PC-9 (cell line): ENCODE measurements at regions not wholly inside any gene's neighbourhood (a gene's known extent, or its start where the extent isn't known, plus 50 kb on each side); places are given as distances from the start of the nearest gene placed in this dataset.

Experiments used
- CTCF ChIP-seq: fragments of 200-600 bp; sonication (generic); conservative IDR thresholded peaks from 2 replicates; pipeline ENCODE4 v1.6.1; 2017; ENCODE audit warnings: mixed run types, antibody characterized with exemption, mild to moderate bottlenecking, moderate library complexity
- EZH2 ChIP-seq: fragments of 200-600 bp; sonication (generic); IDR thresholded peaks from 2 replicates; pipeline ENCODE4 v1.8.0; 2017; ENCODE audit warnings: antibody characterized with exemption, low read depth

GRCh38 chr11:122279194-122279593 lies 163.2 kb upstream of the BLID start:
- TF ChIP-seq CTCF (no peak), EZH2 (no peak)
